ENCODE measurements at regions not wholly inside any gene's neighbourhood (a gene's known extent, or its start where the extent isn't known, plus 50 kb on each side); places are given as distances from the start of the nearest gene placed in this dataset.

- peak; percentile 29 for DNase-seq
Observed at GRCh38 chr7:41024126-41024525, 678.8 kb downstream of the INHBA start.

- DNase-seq: no peak
Observed at GRCh38 chr7:41020056-41020455, 682.8 kb downstream of the INHBA start.

GRCh38 chr7:41013117-41013516 is 689.8 kb downstream of the INHBA start:
- DNase-seq: no peak

- DNase-seq: no peak
Observed at GRCh38 chr7:41012041-41012440, 690.8 kb downstream of the INHBA start.

GRCh38 chr7:41010967-41011366 is 691.9 kb downstream of the INHBA start:
- no peak for DNase-seq

- DNase-seq: no peak
Observed at GRCh38 chr7:41010418-41010817, 692.5 kb downstream of the INHBA start.

- no peak for DNase-seq
Observed at GRCh38 chr7:41007811-41008210, 695.1 kb downstream of the INHBA start.

GRCh38 chr7:41007351-41007751 is 695.5 kb downstream of the INHBA start:
- no peak for DNase-seq

- peak; percentile 17 for DNase-seq
Observed at GRCh38 chr7:41006306-41006995, 696.4 kb downstream of the INHBA start.

GRCh38 chr7:41005374-41005901 is 697.5 kb downstream of the INHBA start:
- DNase-seq: peak; percentile 23

- no peak for DNase-seq
Observed at GRCh38 chr7:41003977-41004376, 698.9 kb downstream of the INHBA start.

GRCh38 chr7:41003611-41003940 is 699.3 kb downstream of the INHBA start:
- DNase-seq: peak; percentile 24

- DNase-seq: no peak
Observed at GRCh38 chr7:41002741-41003610, 699.9 kb downstream of the INHBA start.

GRCh38 chr7:41000042-41000441 is 702.8 kb downstream of the INHBA start:
- DNase-seq: no peak

GRCh38 chr7:40996233-40996677 is 706.6 kb downstream of the INHBA start:
- no peak for DNase-seq

GRCh38 chr7:40990841-40991240 is 712.0 kb downstream of the INHBA start:
- no peak for DNase-seq

GRCh38 chr7:40987571-40987970 is 715.3 kb downstream of the INHBA start:
- no peak for DNase-seq

- DNase-seq: peak; percentile 99
Observed at GRCh38 chr7:40986351-40986873, 716.5 kb downstream of the INHBA start.

GRCh38 chr7:40983111-40983510 is 719.8 kb downstream of the INHBA start:
- DNase-seq: peak; percentile 64

GRCh38 chr7:40979296-40979695 is 723.6 kb downstream of the INHBA start:
- DNase-seq: no peak

- DNase-seq: no peak
Observed at GRCh38 chr7:40978047-40978446, 724.8 kb downstream of the INHBA start.

- DNase-seq: no peak
Observed at GRCh38 chr7:40977533-40977932, 725.4 kb downstream of the INHBA start.

- no peak for DNase-seq
Observed at GRCh38 chr7:40972426-40972825, 730.5 kb downstream of the INHBA start.

- no peak for DNase-seq
Observed at GRCh38 chr7:40969641-40970040, 733.2 kb downstream of the INHBA start.

Measured in kidney glomerular epithelial cell (primary cell).